ENCODE measurements at regions not wholly inside any gene's neighbourhood (a gene's known extent, or its start where the extent isn't known, plus 50 kb on each side); places are given as distances from the start of the nearest gene placed in this dataset.

DNA sequence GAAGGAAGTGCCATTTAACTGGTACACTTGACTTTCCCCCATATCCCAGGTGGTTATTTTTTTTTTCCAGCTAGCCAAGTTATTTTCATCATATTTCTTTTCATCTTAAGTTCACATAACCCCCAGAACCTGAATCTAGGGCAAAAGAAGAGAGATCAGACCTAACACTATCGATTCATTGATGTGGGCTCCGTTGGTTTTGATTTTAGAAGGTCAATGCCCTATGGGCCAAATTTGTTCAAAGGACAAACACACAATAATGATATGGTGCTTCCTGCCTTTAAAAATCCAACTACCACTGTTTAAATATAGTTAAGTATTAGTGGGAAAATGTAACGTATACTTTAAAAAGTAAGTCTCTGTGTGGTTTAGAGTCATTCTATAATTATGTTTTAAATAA lies 665.7 kb downstream of the ZNF674 start:
- Mint-ChIP-seq H3K4me3 (ENCODE audit: unreplicated experiment) (no peak overlapping the region), H3K4me1 (ENCODE audit: unreplicated experiment) (peaks cover 7% of the 10 kb centered on the region), H3K9me3 (ENCODE audit: unreplicated experiment) (no peaks in the 10 kb centered on the region), H3K27me3 (ENCODE audit: unreplicated experiment) (no peaks in the 10 kb centered on the region), H3K27ac (ENCODE audit: unreplicated experiment) (no peak overlapping the region), H3K36me3 (ENCODE audit: unreplicated experiment) (no peaks in the 10 kb centered on the region)
- DNase-seq (ENCODE audit: extremely low spot score, unreplicated experiment), result no peak
- TF ChIP-seq, protein P1, sequence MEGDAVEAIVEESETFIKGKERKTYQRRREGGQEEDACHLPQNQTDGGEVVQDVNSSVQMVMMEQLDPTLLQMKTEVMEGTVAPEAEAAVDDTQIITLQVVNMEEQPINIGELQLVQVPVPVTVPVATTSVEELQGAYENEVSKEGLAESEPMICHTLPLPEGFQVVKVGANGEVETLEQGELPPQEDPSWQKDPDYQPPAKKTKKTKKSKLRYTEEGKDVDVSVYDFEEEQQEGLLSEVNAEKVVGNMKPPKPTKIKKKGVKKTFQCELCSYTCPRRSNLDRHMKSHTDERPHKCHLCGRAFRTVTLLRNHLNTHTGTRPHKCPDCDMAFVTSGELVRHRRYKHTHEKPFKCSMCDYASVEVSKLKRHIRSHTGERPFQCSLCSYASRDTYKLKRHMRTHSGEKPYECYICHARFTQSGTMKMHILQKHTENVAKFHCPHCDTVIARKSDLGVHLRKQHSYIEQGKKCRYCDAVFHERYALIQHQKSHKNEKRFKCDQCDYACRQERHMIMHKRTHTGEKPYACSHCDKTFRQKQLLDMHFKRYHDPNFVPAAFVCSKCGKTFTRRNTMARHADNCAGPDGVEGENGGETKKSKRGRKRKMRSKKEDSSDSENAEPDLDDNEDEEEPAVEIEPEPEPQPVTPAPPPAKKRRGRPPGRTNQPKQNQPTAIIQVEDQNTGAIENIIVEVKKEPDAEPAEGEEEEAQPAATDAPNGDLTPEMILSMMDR (IDR thresholded peaks at IDR 0.05), result no peak

DNA sequence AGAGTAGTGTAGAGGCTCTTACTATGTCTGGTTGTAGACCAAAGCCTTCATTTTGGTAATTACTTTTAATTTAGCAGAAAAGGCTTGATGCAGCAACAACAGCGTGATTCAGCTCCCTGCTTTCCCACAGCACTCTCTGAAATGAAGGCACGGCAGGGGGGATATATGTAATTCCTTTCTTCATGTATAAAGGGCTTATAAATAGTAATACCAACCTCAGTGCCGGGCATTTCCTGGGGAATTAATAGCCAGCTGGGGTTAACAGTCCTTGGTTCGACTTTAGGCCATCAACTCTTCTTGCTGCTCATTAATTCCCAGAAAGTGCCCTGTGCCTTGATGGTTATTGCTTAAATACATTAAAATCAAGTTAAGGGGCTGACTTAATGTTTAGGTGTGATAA lies 669.0 kb downstream of the ZNF674 start:
- no peak overlapping the region for H3K27ac Mint-ChIP-seq (ENCODE audit: unreplicated experiment)
- H3K27me3 Mint-ChIP-seq (ENCODE audit: unreplicated experiment), result no peaks in the 10 kb centered on the region
- H3K36me3 Mint-ChIP-seq (ENCODE audit: unreplicated experiment), result no peaks in the 10 kb centered on the region
- no peak overlapping the region for H3K4me3 Mint-ChIP-seq (ENCODE audit: unreplicated experiment)
- TF ChIP-seq, protein P1 (IDR thresholded peaks at IDR 0.05), result no peak
- no peaks in the 10 kb centered on the region for H3K9me3 Mint-ChIP-seq (ENCODE audit: unreplicated experiment)
- no peak for DNase-seq (ENCODE audit: extremely low spot score, unreplicated experiment)
- peaks cover 7% of the 10 kb centered on the region for H3K4me1 Mint-ChIP-seq (ENCODE audit: unreplicated experiment)

DNA sequence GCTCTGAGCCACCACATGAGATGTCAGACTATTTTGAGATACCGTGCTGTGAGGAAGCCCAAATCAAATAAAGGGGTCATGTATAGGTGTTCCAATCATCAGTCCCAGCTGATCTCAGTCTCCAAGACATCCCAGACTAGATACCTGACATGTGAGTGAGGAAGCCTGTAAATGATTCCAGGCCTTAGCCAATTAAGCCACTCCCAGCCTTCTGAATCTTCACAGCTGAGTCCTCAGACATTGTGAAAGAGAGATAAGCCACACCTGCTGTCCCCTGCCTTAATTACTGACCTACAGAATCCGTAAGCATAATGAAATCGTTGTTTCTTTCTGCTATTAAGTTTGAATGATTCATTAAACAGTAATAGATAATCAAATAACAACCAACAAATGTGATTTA lies 671.4 kb downstream of the ZNF674 start:
- no peak for DNase-seq (ENCODE audit: extremely low spot score, unreplicated experiment)
- H3K36me3 Mint-ChIP-seq (ENCODE audit: unreplicated experiment), result no peaks in the 10 kb centered on the region
- H3K27ac Mint-ChIP-seq (ENCODE audit: unreplicated experiment), result no peak overlapping the region
- H3K4me1 Mint-ChIP-seq (ENCODE audit: unreplicated experiment), result peaks cover 7% of the 10 kb centered on the region
- no peaks in the 10 kb centered on the region for H3K27me3 Mint-ChIP-seq (ENCODE audit: unreplicated experiment)
- no peak overlapping the region for H3K4me3 Mint-ChIP-seq (ENCODE audit: unreplicated experiment)
- no peaks in the 10 kb centered on the region for H3K9me3 Mint-ChIP-seq (ENCODE audit: unreplicated experiment)
- TF ChIP-seq, protein P1 (IDR thresholded peaks at IDR 0.05), result no peak

DNA sequence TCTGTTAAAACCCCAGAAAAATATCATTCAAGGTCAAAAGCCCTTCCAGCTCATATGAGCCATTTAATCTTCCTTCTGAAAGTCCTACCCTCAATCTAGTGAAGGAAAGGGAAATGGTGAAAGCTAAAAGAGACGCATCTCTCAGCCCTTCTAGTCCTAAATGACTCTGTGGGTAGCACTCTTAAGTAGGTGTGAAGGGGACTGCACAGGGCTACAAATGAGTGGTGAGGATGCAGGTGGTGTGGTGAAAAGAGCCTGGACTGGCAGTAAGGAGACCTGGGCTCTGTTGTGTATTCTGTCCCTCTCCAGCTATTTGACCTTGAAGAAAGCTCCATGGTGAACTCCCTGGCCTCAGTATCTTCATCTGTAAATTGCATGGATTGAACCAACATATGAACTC lies 671.8 kb upstream of the DIPK2B start:
- TF ChIP-seq, protein P1 (IDR thresholded peaks at IDR 0.05), result no peak
- Mint-ChIP-seq H3K36me3 (ENCODE audit: unreplicated experiment) (no peaks in the 10 kb centered on the region), H3K9me3 (ENCODE audit: unreplicated experiment) (no peaks in the 10 kb centered on the region), H3K27me3 (ENCODE audit: unreplicated experiment) (no peaks in the 10 kb centered on the region), H3K27ac (ENCODE audit: unreplicated experiment) (no peak overlapping the region), H3K4me3 (ENCODE audit: unreplicated experiment) (no peak overlapping the region), H3K4me1 (ENCODE audit: unreplicated experiment) (peaks cover 7% of the 10 kb centered on the region)
- DNase-seq (ENCODE audit: extremely low spot score, unreplicated experiment), result no peak

DNA sequence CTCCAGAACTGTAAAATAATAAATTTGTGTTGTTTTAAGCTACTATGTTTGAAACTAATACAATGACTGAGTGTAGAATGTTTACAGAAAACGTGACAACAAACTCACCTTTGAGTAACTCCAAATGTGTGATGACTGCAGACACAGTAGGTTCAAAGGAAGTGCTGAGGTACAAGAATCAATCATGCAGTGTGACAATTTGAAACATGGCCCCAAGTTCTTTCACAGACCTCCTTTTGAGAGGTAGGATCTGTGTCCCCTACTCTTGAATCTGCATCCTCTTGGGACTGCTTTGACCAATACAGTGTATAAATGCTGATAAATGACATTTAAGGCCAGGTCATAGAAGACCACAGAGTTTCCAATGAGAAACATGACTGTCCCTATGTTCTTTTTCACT lies 667.7 kb upstream of the DIPK2B start:
- Mint-ChIP-seq H3K27ac (ENCODE audit: unreplicated experiment) (no peak overlapping the region), H3K27me3 (ENCODE audit: unreplicated experiment) (no peaks in the 10 kb centered on the region), H3K9me3 (ENCODE audit: unreplicated experiment) (no peaks in the 10 kb centered on the region), H3K4me1 (ENCODE audit: unreplicated experiment) (no peaks in the 10 kb centered on the region), H3K4me3 (ENCODE audit: unreplicated experiment) (no peak overlapping the region), H3K36me3 (ENCODE audit: unreplicated experiment) (no peaks in the 10 kb centered on the region)
- DNase-seq (ENCODE audit: extremely low spot score, unreplicated experiment), result no peak
- TF ChIP-seq, protein P1 (IDR thresholded peaks at IDR 0.05), result no peak
